HFFc6 (cell line): ENCODE measurements at regions not wholly inside any gene's neighbourhood (a gene's known extent, or its start where the extent isn't known, plus 50 kb on each side); places are given as distances from the start of the nearest gene placed in this dataset.
A peak's percentile ranks its signal among the peaks of the same experiment; 100 is the strongest.

ENCODE experiments used
- DNase-seq: peaks from one replicate; pipeline ENCODE4 v3.0.0-alpha.2; 2018
- H3K27ac Mint-ChIP-seq: 2 replicates; pipeline ENCODE4 v1.8.0; 2020; ENCODE audit warnings: mild to moderate bottlenecking, mixed read lengths
- H3K27me3 Mint-ChIP-seq: 2 replicates; pipeline ENCODE4 v1.8.0; 2021; ENCODE audit warnings: mild to moderate bottlenecking, moderate library complexity, mixed read lengths; ENCODE audit not compliant: insufficient read depth
- H3K36me3 Mint-ChIP-seq: 2 replicates; pipeline ENCODE4 v1.8.0; 2021; ENCODE audit warnings: low read depth, mixed read lengths
- H3K4me1 Mint-ChIP-seq: 2 replicates; pipeline ENCODE4 v1.8.0; 2020; ENCODE audit warnings: low read depth, mixed read lengths
- H3K4me3 Mint-ChIP-seq: 2 replicates; pipeline ENCODE4 v1.8.0; 2020; ENCODE audit warnings: mild to moderate bottlenecking, moderate library complexity, mixed read lengths
- H3K9me3 Mint-ChIP-seq: 2 replicates; pipeline ENCODE4 v1.8.0; 2020; ENCODE audit warnings: mild to moderate bottlenecking, mixed read lengths
- TF ChIP-seq, protein P1 (sequence below): fragments of 200-600 bp; sonication (generic); IDR thresholded peaks from 2 replicates; pipeline ENCODE4 v1.5.0; 2021; ENCODE audit warnings: antibody characterized with exemption, mild to moderate bottlenecking

DNA sequence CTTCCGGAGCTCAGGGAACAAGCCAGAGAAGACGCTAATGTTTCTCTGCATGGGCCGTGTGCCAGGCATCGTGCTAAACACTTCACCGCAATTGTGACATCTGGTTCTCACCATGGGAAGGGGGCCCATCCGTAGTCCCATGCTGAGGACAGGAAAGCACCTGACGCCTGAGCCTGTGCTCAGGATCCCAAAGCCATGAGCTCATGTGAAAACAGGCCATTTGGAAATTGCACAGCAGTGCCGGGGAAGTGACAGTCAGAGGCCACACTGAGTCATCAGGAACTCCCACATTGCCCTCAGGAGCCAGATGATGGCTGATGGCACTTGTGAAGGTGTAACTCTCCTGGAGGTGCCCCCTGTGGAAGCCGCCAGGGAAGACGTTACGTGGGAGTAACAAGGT lies 141.0 kb downstream of the INHBB start:
- Mint-ChIP-seq H3K4me3 (no peak overlapping the region), H3K36me3 (no peaks in the 10 kb centered on the region), H3K27me3 (peaks cover 23% of the 10 kb centered on the region), H3K27ac (no peak overlapping the region), H3K9me3 (no peaks in the 10 kb centered on the region), H3K4me1 (peaks cover 12% of the 10 kb centered on the region; the same call in 1 of the 2 replicates)
- DNase-seq = peak; percentile 12
- TF ChIP-seq, protein P1, sequence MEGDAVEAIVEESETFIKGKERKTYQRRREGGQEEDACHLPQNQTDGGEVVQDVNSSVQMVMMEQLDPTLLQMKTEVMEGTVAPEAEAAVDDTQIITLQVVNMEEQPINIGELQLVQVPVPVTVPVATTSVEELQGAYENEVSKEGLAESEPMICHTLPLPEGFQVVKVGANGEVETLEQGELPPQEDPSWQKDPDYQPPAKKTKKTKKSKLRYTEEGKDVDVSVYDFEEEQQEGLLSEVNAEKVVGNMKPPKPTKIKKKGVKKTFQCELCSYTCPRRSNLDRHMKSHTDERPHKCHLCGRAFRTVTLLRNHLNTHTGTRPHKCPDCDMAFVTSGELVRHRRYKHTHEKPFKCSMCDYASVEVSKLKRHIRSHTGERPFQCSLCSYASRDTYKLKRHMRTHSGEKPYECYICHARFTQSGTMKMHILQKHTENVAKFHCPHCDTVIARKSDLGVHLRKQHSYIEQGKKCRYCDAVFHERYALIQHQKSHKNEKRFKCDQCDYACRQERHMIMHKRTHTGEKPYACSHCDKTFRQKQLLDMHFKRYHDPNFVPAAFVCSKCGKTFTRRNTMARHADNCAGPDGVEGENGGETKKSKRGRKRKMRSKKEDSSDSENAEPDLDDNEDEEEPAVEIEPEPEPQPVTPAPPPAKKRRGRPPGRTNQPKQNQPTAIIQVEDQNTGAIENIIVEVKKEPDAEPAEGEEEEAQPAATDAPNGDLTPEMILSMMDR = no peak

DNA sequence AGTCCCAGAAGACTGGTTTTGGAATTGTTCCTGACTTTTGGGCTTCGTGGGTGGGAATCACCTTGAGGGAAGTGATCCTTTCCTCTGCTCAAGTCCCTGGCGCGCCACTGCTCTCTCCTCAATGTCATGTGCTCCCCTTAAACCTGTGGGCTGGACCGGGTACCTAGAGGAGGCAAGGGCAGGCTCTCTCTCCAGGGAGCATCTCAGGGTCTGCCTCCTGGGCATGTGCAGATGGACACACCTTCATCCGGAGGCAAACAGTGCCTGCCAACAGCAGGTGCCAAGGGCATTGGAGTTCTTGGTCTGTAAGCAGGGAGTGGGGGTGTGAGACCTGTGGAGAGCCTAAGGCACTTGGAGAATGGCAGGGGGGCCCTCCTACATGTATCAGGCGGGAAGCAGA lies 142.6 kb downstream of the INHBB start:
- H3K4me1 Mint-ChIP-seq = peaks cover 12% of the 10 kb centered on the region; the same call in 1 of the 2 replicates
- H3K36me3 Mint-ChIP-seq = no peaks in the 10 kb centered on the region
- H3K4me3 Mint-ChIP-seq = no peak overlapping the region
- no peak overlapping the region for H3K27ac Mint-ChIP-seq
- TF ChIP-seq, protein P1 = no peak
- peaks cover 23% of the 10 kb centered on the region for H3K27me3 Mint-ChIP-seq
- DNase-seq = no peak
- H3K9me3 Mint-ChIP-seq = no peaks in the 10 kb centered on the region

DNA sequence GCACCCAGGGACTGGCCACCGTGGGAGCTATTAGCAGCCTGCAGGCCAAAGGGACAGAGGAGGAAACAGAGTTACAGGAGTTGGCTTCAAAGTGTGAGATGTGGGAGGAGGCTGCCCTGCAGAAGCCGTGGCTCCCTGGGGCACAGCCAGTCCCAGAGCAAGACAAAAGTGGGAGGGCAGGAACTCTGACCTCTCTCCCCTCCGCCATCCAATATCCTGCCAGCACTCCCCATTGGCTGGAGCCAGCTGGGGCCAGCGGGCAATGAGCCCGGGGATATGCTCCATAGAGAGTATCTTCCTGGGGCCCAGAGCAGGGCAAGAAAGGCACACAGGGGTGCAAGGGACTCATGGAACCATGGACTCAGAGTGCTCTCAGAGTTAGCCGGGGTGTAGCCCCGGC lies 143.1 kb downstream of the INHBB start:
- Mint-ChIP-seq H3K27me3 (peaks cover 22% of the 10 kb centered on the region), H3K4me3 (no peak overlapping the region), H3K36me3 (no peaks in the 10 kb centered on the region), H3K27ac (no peak overlapping the region), H3K9me3 (no peaks in the 10 kb centered on the region), H3K4me1 (peaks cover 12% of the 10 kb centered on the region; the same call in 1 of the 2 replicates)
- no peak for DNase-seq
- TF ChIP-seq, protein P1 = no peak

DNA sequence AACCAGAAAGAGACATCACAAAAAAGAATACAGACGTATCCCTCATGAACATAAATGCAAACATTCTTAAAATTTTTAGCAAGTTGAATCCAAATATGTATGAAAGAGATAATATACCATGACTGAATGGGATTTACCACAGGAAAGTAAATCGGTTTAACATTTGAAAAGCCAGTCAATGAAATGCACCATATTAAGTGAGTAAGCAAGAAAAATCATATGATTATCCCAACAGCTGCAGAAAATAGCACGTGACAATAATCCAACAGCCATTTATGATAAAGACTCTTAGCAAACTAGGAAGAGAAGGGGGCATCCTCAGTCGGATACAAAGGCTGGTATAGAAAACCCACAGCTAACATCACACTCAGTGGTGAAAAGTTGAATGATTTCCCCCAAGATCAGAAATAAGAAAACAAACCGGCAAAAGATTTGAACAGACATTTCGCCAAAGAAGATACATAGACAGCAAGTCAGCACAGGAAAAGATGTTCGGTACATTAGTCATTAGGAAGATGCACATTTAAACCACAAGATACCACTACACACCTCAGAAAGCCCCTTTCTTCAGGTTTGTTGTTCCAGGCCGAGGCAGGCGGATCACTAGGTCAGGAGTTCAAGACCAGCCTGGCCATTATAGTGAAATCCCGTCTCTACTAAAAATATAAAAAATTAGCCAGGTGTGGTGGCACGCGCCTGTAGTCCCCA lies 144.3 kb downstream of the INHBB start:
- peaks cover 18% of the 10 kb centered on the region for H3K27me3 Mint-ChIP-seq
- H3K4me1 Mint-ChIP-seq = peaks cover 16% of the 10 kb centered on the region; the same call in 1 of the 2 replicates
- no peak overlapping the region for H3K27ac Mint-ChIP-seq
- H3K9me3 Mint-ChIP-seq = no peaks in the 10 kb centered on the region
- TF ChIP-seq, protein P1 = no peak
- no peak overlapping the region for H3K4me3 Mint-ChIP-seq
- H3K36me3 Mint-ChIP-seq = no peaks in the 10 kb centered on the region
- DNase-seq = no peak

DNA sequence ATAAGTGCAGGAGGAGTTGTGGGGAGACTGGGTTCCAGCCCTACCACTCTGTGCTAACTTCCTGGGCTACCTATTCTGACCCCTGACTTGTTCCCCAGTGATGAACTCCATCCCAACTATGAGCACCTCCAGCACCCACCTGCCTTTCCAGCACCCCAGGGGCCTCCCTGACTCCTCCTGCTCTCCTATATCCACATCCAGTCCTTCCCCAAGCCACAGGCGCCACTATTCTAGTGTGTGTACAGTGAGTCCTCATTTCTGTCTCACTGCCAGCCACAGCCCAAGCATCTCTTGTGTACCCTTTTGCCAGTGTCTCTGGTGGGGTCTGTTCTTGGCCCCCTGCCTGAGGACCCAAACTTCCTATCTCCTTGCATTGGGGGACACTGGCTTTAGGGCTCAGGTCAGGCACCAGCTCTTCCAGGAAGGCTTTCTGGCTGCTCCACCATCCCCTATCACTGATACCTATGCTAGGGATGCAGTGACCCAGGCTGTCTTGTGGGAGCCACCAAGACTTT lies 145.2 kb downstream of the INHBB start:
- no peaks in the 10 kb centered on the region for H3K36me3 Mint-ChIP-seq

More for the DNA sequence above, 145.2 kb downstream of the INHBB start:
- no peak for DNase-seq
- TF ChIP-seq, protein P1 = no peak
- Mint-ChIP-seq H3K27ac (no peak overlapping the region), H3K4me3 (no peak overlapping the region), H3K27me3 (peaks cover 13% of the 10 kb centered on the region), H3K9me3 (no peaks in the 10 kb centered on the region), H3K4me1 (peaks cover 16% of the 10 kb centered on the region; the same call in 1 of the 2 replicates)
